Upper lobe of right lung (tissue), 1 donor: ENCODE measurements at regions not wholly inside any gene's neighbourhood (a gene's known extent, or its start where the extent isn't known, plus 50 kb on each side); places are given as distances from the start of the nearest gene placed in this dataset.

Experiments
- ATAC-seq: fragments of 200-7000 bp; cut with Tn5 transposase; one replicate; pipeline ENCODE4 v1.9.1; 2020; ENCODE audit warnings: mild to moderate bottlenecking, moderate library complexity
- DNase-seq: peaks from one replicate; pipeline ENCODE4 v3.0.0-alpha.2; 2020
- H3K27ac ChIP-seq: fragments of 200-600 bp; one replicate; pipeline ENCODE4 v1.8.0; 2022
- H3K27me3 ChIP-seq: fragments of 200-600 bp; one replicate; pipeline ENCODE4 v1.8.0; 2022; ENCODE audit warnings: mild to moderate bottlenecking
- H3K36me3 ChIP-seq: fragments of 200-600 bp; one replicate; pipeline ENCODE4 v1.8.0; 2022
- H3K4me1 ChIP-seq: fragments of 200-600 bp; one replicate; pipeline ENCODE4 v1.8.0; 2022
- H3K4me3 ChIP-seq: fragments of 200-600 bp; one replicate; pipeline ENCODE4 v1.8.0; 2022; ENCODE audit warnings: mild to moderate bottlenecking
- H3K9me3 ChIP-seq: fragments of 200-600 bp; one replicate; pipeline ENCODE4 v1.8.0; 2022
- intact Hi-C: fragments of 100-400 bp; cut with DNase I; formaldehyde crosslinking; loops from one replicate; pipeline ENCODE4 v1.11.0; 2022
- TF ChIP-seq, protein P1 (sequence below): fragments of 200-600 bp; IDR thresholded peaks from one replicate; pipeline ENCODE4 v1.8.0; 2022; ENCODE audit warnings: antibody characterized with exemption
- donor health status: DM: no; HTN: yes; CAD: no; lungs with severe emphysema.

DNA sequence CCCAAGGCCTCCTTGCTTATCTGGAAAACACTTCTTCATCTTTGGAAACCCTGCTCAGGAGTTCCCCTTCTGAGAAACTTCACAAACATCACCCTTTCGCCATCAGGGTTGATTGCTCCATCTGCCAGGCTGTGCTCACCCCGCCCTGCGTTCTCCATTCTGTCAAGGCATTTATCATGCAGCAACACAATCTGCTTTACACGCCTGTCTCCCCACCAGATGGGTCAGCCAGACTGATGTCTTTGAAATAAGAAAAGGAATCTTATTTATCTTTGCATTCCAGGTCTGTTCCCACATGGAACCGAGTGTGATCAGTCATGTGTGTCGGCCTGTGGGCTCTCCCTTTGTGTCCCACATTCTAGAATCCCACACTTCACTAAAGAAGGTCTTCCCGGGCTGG is 110.0 kb upstream of the ARL4C start:
- no peak for DNase-seq
- intact Hi-C loops = no loop called here

DNA sequence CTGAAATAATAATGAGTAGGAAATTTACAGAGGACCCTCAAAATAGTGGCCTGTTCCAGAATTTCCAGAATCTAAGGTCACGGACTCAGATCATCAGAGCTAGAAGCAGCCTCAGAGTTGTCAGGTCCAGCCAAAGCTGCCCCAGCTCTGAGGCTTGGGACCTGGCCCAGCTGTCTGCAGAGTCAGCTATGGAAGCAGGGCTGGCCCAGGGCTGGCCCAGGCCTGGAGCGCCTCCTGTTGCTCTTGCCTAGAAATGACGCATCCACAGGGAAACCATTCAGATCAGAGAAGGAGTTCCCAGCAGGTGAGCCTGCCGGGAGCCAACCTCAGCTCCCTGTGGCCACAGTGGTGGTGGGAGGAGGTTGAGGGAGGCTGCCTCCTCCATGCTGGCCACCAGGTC is 106.7 kb upstream of the ARL4C start:
- TF ChIP-seq, protein P1, sequence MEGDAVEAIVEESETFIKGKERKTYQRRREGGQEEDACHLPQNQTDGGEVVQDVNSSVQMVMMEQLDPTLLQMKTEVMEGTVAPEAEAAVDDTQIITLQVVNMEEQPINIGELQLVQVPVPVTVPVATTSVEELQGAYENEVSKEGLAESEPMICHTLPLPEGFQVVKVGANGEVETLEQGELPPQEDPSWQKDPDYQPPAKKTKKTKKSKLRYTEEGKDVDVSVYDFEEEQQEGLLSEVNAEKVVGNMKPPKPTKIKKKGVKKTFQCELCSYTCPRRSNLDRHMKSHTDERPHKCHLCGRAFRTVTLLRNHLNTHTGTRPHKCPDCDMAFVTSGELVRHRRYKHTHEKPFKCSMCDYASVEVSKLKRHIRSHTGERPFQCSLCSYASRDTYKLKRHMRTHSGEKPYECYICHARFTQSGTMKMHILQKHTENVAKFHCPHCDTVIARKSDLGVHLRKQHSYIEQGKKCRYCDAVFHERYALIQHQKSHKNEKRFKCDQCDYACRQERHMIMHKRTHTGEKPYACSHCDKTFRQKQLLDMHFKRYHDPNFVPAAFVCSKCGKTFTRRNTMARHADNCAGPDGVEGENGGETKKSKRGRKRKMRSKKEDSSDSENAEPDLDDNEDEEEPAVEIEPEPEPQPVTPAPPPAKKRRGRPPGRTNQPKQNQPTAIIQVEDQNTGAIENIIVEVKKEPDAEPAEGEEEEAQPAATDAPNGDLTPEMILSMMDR = no peak
- ATAC-seq (no peak), DNase-seq (no peak)
- Histone ChIP-seq H3K27ac (no peak overlapping the region), H3K4me1 (no peaks in the 10 kb centered on the region), H3K27me3 (no peaks in the 10 kb centered on the region), H3K9me3 (no peaks in the 10 kb centered on the region), H3K36me3 (no peaks in the 10 kb centered on the region), H3K4me3 (no peak overlapping the region)
- intact Hi-C loops = no loop called here

More for the DNA sequence above, 110.0 kb upstream of the ARL4C start:
- Histone ChIP-seq H3K36me3 (no peaks in the 10 kb centered on the region), H3K4me3 (no peak overlapping the region), H3K9me3 (no peaks in the 10 kb centered on the region), H3K4me1 (no peaks in the 10 kb centered on the region), H3K27me3 (no peaks in the 10 kb centered on the region), H3K27ac (no peak overlapping the region)
- ATAC-seq = no peak
- TF ChIP-seq, protein P1 = no peak

DNA sequence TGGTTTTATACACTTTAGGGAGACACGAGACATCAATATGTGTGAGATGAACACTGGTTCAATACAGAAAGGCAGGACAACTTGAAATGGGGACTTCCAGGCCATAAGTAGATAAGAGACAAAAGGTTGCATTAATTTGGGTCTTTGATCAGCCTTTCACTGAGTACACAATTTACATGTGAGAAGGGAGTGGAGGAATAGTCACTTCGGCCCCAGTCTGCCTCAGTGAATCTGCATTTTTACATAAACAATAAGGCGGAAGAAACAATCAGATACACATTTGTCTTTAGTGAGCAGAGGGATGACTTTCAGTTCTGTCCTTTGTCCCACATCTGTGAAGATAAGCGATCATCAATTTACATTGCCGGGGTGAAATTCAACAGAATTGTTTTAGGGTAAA is 104.3 kb upstream of the ARL4C start:
- Histone ChIP-seq H3K4me1 (no peaks in the 10 kb centered on the region), H3K27me3 (no peaks in the 10 kb centered on the region), H3K4me3 (no peak overlapping the region), H3K36me3 (no peaks in the 10 kb centered on the region), H3K27ac (no peak overlapping the region), H3K9me3 (no peaks in the 10 kb centered on the region)
- DNase-seq (no peak), ATAC-seq (no peak)
- TF ChIP-seq, protein P1 = no peak
- intact Hi-C loops = no loop called here

DNA sequence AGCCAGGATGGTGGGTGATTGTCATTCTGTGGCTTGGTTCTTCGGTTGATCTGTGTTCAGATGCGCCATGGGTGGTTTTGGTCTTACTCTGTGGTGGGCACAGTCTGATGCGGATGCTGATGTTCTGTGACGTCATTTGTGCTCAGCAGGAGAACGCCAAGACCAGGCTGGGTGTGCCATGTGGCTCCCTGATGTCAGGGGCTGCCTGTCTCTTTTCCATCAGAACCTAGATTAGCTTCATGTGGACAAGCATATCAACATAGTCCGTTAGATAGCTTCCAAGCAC is 100.6 kb upstream of the ARL4C start:
- H3K4me1 ChIP-seq = no peaks in the 10 kb centered on the region
- H3K9me3 ChIP-seq = no peaks in the 10 kb centered on the region
- no peaks in the 10 kb centered on the region for H3K27me3 ChIP-seq
- TF ChIP-seq, protein P1 = no peak
- no peaks in the 10 kb centered on the region for H3K36me3 ChIP-seq
- intact Hi-C loops = no loop called here
- DNase-seq (no peak), ATAC-seq (no peak)
- H3K4me3 ChIP-seq = no peak overlapping the region
- H3K27ac ChIP-seq = no peak overlapping the region

DNA sequence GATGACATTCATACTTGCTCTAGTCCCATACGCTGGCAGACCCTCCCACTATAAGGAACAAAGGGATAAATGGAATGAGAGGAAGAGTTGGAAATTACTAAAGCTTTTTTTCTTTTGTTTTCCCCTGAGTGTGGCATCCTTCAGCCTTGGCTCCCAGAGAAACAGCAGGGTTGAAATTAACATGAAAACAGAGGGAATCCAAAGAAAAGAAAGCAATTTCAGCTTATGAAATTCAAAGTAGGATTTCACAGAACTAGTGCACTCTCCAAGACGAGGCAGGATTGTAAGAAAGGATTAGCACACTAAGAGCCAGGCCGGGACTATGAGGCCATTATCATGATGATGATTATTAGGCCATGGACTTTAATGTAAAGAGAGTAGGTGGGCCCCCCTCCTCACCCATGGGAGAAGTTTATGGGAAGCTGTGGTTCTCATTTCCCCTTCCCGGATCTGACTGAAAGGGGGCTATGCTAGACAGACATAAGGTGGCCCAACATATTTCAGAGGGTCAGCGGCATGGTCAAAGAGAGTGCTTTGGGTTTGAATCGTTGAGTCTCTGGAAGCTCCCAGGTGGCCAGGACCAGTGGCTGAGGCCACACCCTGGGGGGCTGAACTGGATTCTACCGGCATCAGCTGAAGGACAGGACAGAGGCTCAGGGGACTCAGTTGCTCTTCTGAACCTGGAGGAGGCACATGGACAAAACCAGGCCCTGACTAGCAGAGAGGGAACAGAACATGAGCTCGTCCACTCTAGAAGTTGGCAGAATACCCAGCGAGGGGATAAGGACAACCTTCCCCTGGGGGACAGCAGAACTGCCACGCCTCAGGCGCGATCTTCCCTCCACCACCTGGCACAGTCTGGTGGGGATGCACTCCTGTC is 100.1 kb upstream of the ARL4C start:
- Histone ChIP-seq H3K27me3 (no peaks in the 10 kb centered on the region), H3K27ac (no peak overlapping the region), H3K4me1 (no peaks in the 10 kb centered on the region), H3K4me3 (no peak overlapping the region), H3K36me3 (no peaks in the 10 kb centered on the region), H3K9me3 (no peaks in the 10 kb centered on the region)
- TF ChIP-seq, protein P1 = no peak
- intact Hi-C loops = no loop called here
- ATAC-seq (no peak), DNase-seq (no peak)

DNA sequence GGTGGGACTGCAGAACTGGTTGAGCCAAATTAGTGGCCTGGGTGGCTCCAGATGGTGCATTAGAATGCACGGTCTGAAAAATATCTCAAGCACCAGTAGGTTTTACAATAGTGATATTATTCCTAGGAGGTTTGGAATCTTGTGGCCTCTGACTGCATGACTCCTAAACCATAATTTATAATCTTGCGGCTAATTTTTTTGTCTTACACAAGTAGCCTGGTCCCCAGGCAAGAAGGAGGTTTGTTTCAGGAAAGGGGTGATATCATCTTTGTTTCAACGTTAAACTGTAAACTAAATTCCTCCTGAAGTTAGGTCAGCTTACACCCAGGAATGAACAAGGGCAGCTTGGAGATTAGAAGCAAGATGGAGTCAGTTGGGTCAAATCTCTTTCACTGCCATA is 98.9 kb upstream of the ARL4C start:
- DNase-seq (no peak), ATAC-seq (no peak)
- H3K4me1 ChIP-seq = no peaks in the 10 kb centered on the region
- no peaks in the 10 kb centered on the region for H3K9me3 ChIP-seq
- H3K36me3 ChIP-seq = no peaks in the 10 kb centered on the region
- TF ChIP-seq, protein P1 = no peak
- no peak overlapping the region for H3K4me3 ChIP-seq
- no peaks in the 10 kb centered on the region for H3K27me3 ChIP-seq
- intact Hi-C loops = no loop called here
- no peak overlapping the region for H3K27ac ChIP-seq
